ENCODE measurements at regions not wholly inside any gene's neighbourhood (a gene's known extent, or its start where the extent isn't known, plus 50 kb on each side); places are given as distances from the start of the nearest gene placed in this dataset.

GRCh38 chr12:28908646-28909045 is 240.4 kb upstream of the FAR2 start:
- TF ChIP-seq CTCF (conservative IDR thresholded peaks at IDR 0.05; ENCODE audit: low read depth, low read length) (no peak), EZH2 (IDR thresholded peaks at IDR 0.05; ENCODE audit: borderline replicate concordance, low read depth, low read length, poor library complexity, severe bottlenecking) (no peak)
